SJSA1 (cell line): ENCODE measurements at regions not wholly inside any gene's neighbourhood (a gene's known extent, or its start where the extent isn't known, plus 50 kb on each side); places are given as distances from the start of the nearest gene placed in this dataset.
A peak's percentile ranks its signal among the peaks of the same experiment; 100 is the strongest.
"Not testable (repeated sequence)": the region's sequence is repeated elsewhere in the genome, so short reads cannot be mapped to it uniquely, and the experiment has no call there.

Source experiments
- DNase-seq, 2 experiments: peaks; one replicate each; pipeline ENCODE4 v3.0.0-alpha.2; 2015 to 2020; ENCODE audit warnings: low spot score in 2 of 2, low read depth in 1 of 2
- H3K27ac ChIP-seq: fragments of 250-450 bp; sonication (Bioruptor Pico); 2 replicates; pipeline ENCODE4 v1.5.1; 2020; ENCODE audit warnings: mild to moderate bottlenecking, moderate library complexity
- H3K27me3 ChIP-seq: fragments of 250-450 bp; sonication (Bioruptor Pico); replicated peaks from 2 replicates; pipeline ENCODE4 v1.5.1; 2020; ENCODE audit warnings: mild to moderate bottlenecking, moderate library complexity
- H3K36me3 ChIP-seq: fragments of 250-450 bp; sonication (Bioruptor Pico); 2 replicates; pipeline ENCODE4 v1.5.1; 2020; ENCODE audit warnings: mild to moderate bottlenecking
- H3K4me1 ChIP-seq: fragments of 250-450 bp; sonication (Bioruptor Pico); replicated peaks from 2 replicates; pipeline ENCODE4 v1.6.1; 2021; ENCODE audit warnings: mild to moderate bottlenecking
- H3K4me3 ChIP-seq: fragments of 250-450 bp; sonication (Bioruptor Pico); 2 replicates; pipeline ENCODE4 v1.5.1; 2020; ENCODE audit warnings: mild to moderate bottlenecking
- H3K9me3 ChIP-seq: fragments of 250-450 bp; sonication (Bioruptor Pico); replicated peaks from 2 replicates; pipeline ENCODE4 v1.5.1; 2020; ENCODE audit warnings: mild to moderate bottlenecking

- Histone ChIP-seq H3K4me3 (no peak overlapping the region), H3K27ac (no peak overlapping the region), H3K27me3 (no peaks in the 10 kb centered on the region), H3K9me3 (no peaks in the 10 kb centered on the region), H3K36me3 (no peaks in the 10 kb centered on the region), H3K4me1 (peaks cover 25% of the 10 kb centered on the region)
- DNase-seq: no peak
These were observed 172.8 kb upstream of the CDH5 start for GRCh38 chr16:66193543-66194229.

GRCh38 chr16:66190411-66190810 is 176.1 kb upstream of the CDH5 start:
- no peaks in the 10 kb centered on the region for H3K36me3 ChIP-seq
- H3K27me3 ChIP-seq: no peaks in the 10 kb centered on the region
- H3K27ac ChIP-seq: peak overlapping the region; percentile 15
- peaks cover 29% of the 10 kb centered on the region for H3K4me1 ChIP-seq
- H3K9me3 ChIP-seq: no peaks in the 10 kb centered on the region
- DNase-seq: no peak
- no peak overlapping the region for H3K4me3 ChIP-seq

GRCh38 chr16:66189951-66190350 is 176.5 kb upstream of the CDH5 start:
- DNase-seq: peak; percentile 73 to 92
- H3K4me1 ChIP-seq: peaks cover 29% of the 10 kb centered on the region
- no peaks in the 10 kb centered on the region for H3K9me3 ChIP-seq
- H3K27ac ChIP-seq: peak overlapping the region; percentile 36
- no peaks in the 10 kb centered on the region for H3K36me3 ChIP-seq
- no peak overlapping the region for H3K4me3 ChIP-seq
- no peaks in the 10 kb centered on the region for H3K27me3 ChIP-seq

- Histone ChIP-seq H3K9me3 (no peaks in the 10 kb centered on the region), H3K4me3 (no peak overlapping the region), H3K27ac (peak overlapping the region; percentile 36), H3K27me3 (no peaks in the 10 kb centered on the region), H3K4me1 (peaks cover 29% of the 10 kb centered on the region), H3K36me3 (no peaks in the 10 kb centered on the region)
- peak in 1 of 2 experiments; percentile 59 for DNase-seq
These were observed 177.4 kb upstream of the CDH5 start for GRCh38 chr16:66188917-66189725.

- no peaks in the 10 kb centered on the region for H3K27me3 ChIP-seq
- no peak for DNase-seq
- peaks cover 29% of the 10 kb centered on the region for H3K4me1 ChIP-seq
- H3K36me3 ChIP-seq: no peaks in the 10 kb centered on the region
- no peak overlapping the region for H3K27ac ChIP-seq
- no peaks in the 10 kb centered on the region for H3K9me3 ChIP-seq
- H3K4me3 ChIP-seq: no peak overlapping the region
These were observed 180.2 kb upstream of the CDH5 start for GRCh38 chr16:66186251-66186785.

GRCh38 chr16:66182592-66182991 is 183.9 kb upstream of the CDH5 start:
- H3K27me3 ChIP-seq: no peaks in the 10 kb centered on the region
- no peak overlapping the region for H3K4me3 ChIP-seq
- no peak overlapping the region for H3K27ac ChIP-seq
- H3K36me3 ChIP-seq: no peaks in the 10 kb centered on the region
- peaks cover 6% of the 10 kb centered on the region for H3K9me3 ChIP-seq
- no peak for DNase-seq
- H3K4me1 ChIP-seq: no peaks in the 10 kb centered on the region

- Histone ChIP-seq H3K4me3 (no peak overlapping the region), H3K36me3 (no peaks in the 10 kb centered on the region), H3K27me3 (no peaks in the 10 kb centered on the region), H3K9me3 (peaks cover 6% of the 10 kb centered on the region), H3K4me1 (no peaks in the 10 kb centered on the region), H3K27ac (no peak overlapping the region)
- DNase-seq: no peak
These were observed 189.8 kb upstream of the CDH5 start for GRCh38 chr16:66176731-66177130.

GRCh38 chr16:66176111-66176510 is 190.4 kb upstream of the CDH5 start:
- Histone ChIP-seq H3K9me3 (peaks cover 6% of the 10 kb centered on the region), H3K4me3 (no peak overlapping the region), H3K27ac (no peak overlapping the region), H3K27me3 (no peaks in the 10 kb centered on the region), H3K36me3 (no peaks in the 10 kb centered on the region), H3K4me1 (no peaks in the 10 kb centered on the region)
- DNase-seq: no peak

GRCh38 chr16:66175636-66176035 is 190.9 kb upstream of the CDH5 start:
- no peak overlapping the region for H3K27ac ChIP-seq
- no peaks in the 10 kb centered on the region for H3K4me1 ChIP-seq
- H3K36me3 ChIP-seq: no peaks in the 10 kb centered on the region
- H3K4me3 ChIP-seq: no peak overlapping the region
- peaks cover 6% of the 10 kb centered on the region for H3K9me3 ChIP-seq
- H3K27me3 ChIP-seq: no peaks in the 10 kb centered on the region
- DNase-seq: no peak

- no peak for DNase-seq
- Histone ChIP-seq H3K27ac (no peak overlapping the region), H3K9me3 (peaks cover 2% of the 10 kb centered on the region), H3K4me1 (no peaks in the 10 kb centered on the region), H3K4me3 (no peak overlapping the region), H3K36me3 (no peaks in the 10 kb centered on the region), H3K27me3 (no peaks in the 10 kb centered on the region)
These were observed 191.4 kb upstream of the CDH5 start for GRCh38 chr16:66175058-66175457.

- H3K4me1 ChIP-seq, H3K27me3 ChIP-seq, H3K36me3 ChIP-seq, DNase-seq, H3K4me3 ChIP-seq, H3K9me3 ChIP-seq, H3K27ac ChIP-seq: not testable (repeated sequence)
These were observed 192.7 kb upstream of the CDH5 start for GRCh38 chr16:66173796-66174195.

GRCh38 chr16:66173181-66173580 is 193.3 kb upstream of the CDH5 start:
- H3K4me3 ChIP-seq, DNase-seq: not testable (repeated sequence)

GRCh38 chr16:66172463-66172862 is 194.0 kb upstream of the CDH5 start:
- Histone ChIP-seq H3K4me3 (no peak overlapping the region), H3K27me3 (no peaks in the 10 kb centered on the region), H3K36me3 (no peaks in the 10 kb centered on the region), H3K4me1 (peaks cover 3% of the 10 kb centered on the region), H3K9me3 (no peaks in the 10 kb centered on the region), H3K27ac (no peak overlapping the region)
- DNase-seq: no peak

More at GRCh38 chr16:66173181-66173580, 193.3 kb upstream of the CDH5 start:
- H3K27me3 ChIP-seq, H3K36me3 ChIP-seq, H3K27ac ChIP-seq, H3K9me3 ChIP-seq, H3K4me1 ChIP-seq: not testable (repeated sequence)

GRCh38 chr16:66171578-66171977 is 194.9 kb upstream of the CDH5 start:
- no peaks in the 10 kb centered on the region for H3K9me3 ChIP-seq
- no peaks in the 10 kb centered on the region for H3K36me3 ChIP-seq
- H3K27me3 ChIP-seq: no peaks in the 10 kb centered on the region
- DNase-seq: no peak
- H3K4me3 ChIP-seq: no peak overlapping the region
- no peak overlapping the region for H3K27ac ChIP-seq
- peaks cover 6% of the 10 kb centered on the region for H3K4me1 ChIP-seq
